HFFc6 (cell line): ENCODE measurements at regions not wholly inside any gene's neighbourhood (a gene's known extent, or its start where the extent isn't known, plus 50 kb on each side); places are given as distances from the start of the nearest gene placed in this dataset.

Source experiments
- DNase-seq: peaks from one replicate; pipeline ENCODE4 v3.0.0-alpha.2; 2018
- H3K27ac Mint-ChIP-seq: 2 replicates; pipeline ENCODE4 v1.8.0; 2020; ENCODE audit warnings: mild to moderate bottlenecking, mixed read lengths
- H3K27me3 Mint-ChIP-seq: 2 replicates; pipeline ENCODE4 v1.8.0; 2021; ENCODE audit warnings: mild to moderate bottlenecking, moderate library complexity, mixed read lengths; ENCODE audit not compliant: insufficient read depth
- H3K36me3 Mint-ChIP-seq: 2 replicates; pipeline ENCODE4 v1.8.0; 2021; ENCODE audit warnings: low read depth, mixed read lengths
- H3K4me1 Mint-ChIP-seq: 2 replicates; pipeline ENCODE4 v1.8.0; 2020; ENCODE audit warnings: low read depth, mixed read lengths
- H3K4me3 Mint-ChIP-seq: 2 replicates; pipeline ENCODE4 v1.8.0; 2020; ENCODE audit warnings: mild to moderate bottlenecking, moderate library complexity, mixed read lengths
- H3K9me3 Mint-ChIP-seq: 2 replicates; pipeline ENCODE4 v1.8.0; 2020; ENCODE audit warnings: mild to moderate bottlenecking, mixed read lengths
- TF ChIP-seq, protein P1 (sequence below): fragments of 200-600 bp; sonication (generic); IDR thresholded peaks from 2 replicates; pipeline ENCODE4 v1.5.0; 2021; ENCODE audit warnings: antibody characterized with exemption, mild to moderate bottlenecking

- TF ChIP-seq, protein P1, sequence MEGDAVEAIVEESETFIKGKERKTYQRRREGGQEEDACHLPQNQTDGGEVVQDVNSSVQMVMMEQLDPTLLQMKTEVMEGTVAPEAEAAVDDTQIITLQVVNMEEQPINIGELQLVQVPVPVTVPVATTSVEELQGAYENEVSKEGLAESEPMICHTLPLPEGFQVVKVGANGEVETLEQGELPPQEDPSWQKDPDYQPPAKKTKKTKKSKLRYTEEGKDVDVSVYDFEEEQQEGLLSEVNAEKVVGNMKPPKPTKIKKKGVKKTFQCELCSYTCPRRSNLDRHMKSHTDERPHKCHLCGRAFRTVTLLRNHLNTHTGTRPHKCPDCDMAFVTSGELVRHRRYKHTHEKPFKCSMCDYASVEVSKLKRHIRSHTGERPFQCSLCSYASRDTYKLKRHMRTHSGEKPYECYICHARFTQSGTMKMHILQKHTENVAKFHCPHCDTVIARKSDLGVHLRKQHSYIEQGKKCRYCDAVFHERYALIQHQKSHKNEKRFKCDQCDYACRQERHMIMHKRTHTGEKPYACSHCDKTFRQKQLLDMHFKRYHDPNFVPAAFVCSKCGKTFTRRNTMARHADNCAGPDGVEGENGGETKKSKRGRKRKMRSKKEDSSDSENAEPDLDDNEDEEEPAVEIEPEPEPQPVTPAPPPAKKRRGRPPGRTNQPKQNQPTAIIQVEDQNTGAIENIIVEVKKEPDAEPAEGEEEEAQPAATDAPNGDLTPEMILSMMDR, result no peak
- Mint-ChIP-seq H3K9me3 (no peaks in the 10 kb centered on the region; the same call in 1 of the 2 replicates), H3K4me3 (no peak overlapping the region), H3K27ac (no peak overlapping the region), H3K27me3 (peaks cover 14% of the 10 kb centered on the region), H3K4me1 (no peaks in the 10 kb centered on the region), H3K36me3 (no peaks in the 10 kb centered on the region)
- DNase-seq, result no peak
Observed at GRCh38 chr15:47289656-47290055, 427.6 kb upstream of the SEMA6D start.

GRCh38 chr15:47291767-47292166 is 425.5 kb upstream of the SEMA6D start:
- no peaks in the 10 kb centered on the region for H3K36me3 Mint-ChIP-seq
- no peak overlapping the region for H3K27ac Mint-ChIP-seq
- no peak for DNase-seq
- H3K27me3 Mint-ChIP-seq, result peaks cover 10% of the 10 kb centered on the region
- H3K4me3 Mint-ChIP-seq, result no peak overlapping the region
- H3K9me3 Mint-ChIP-seq, result no peaks in the 10 kb centered on the region; the same call in 1 of the 2 replicates
- H3K4me1 Mint-ChIP-seq, result peaks cover 2% of the 10 kb centered on the region; the same call in 1 of the 2 replicates
- TF ChIP-seq, protein P1, result no peak

GRCh38 chr15:47292638-47293190 is 424.6 kb upstream of the SEMA6D start:
- TF ChIP-seq, protein P1, result no peak
- H3K36me3 Mint-ChIP-seq, result no peaks in the 10 kb centered on the region
- H3K4me3 Mint-ChIP-seq, result no peak overlapping the region
- H3K27me3 Mint-ChIP-seq, result peaks cover 9% of the 10 kb centered on the region
- peaks cover 9% of the 10 kb centered on the region; the same call in 1 of the 2 replicates for H3K4me1 Mint-ChIP-seq
- no peak overlapping the region for H3K27ac Mint-ChIP-seq
- no peak for DNase-seq
- H3K9me3 Mint-ChIP-seq, result no peaks in the 10 kb centered on the region; the same call in 1 of the 2 replicates

GRCh38 chr15:47293466-47294162 is 423.7 kb upstream of the SEMA6D start:
- DNase-seq, result peak; percentile 75
- peaks cover 6% of the 10 kb centered on the region; the same call in 1 of the 2 replicates for H3K27me3 Mint-ChIP-seq
- TF ChIP-seq, protein P1, result no peak
- H3K4me1 Mint-ChIP-seq, result peaks cover 9% of the 10 kb centered on the region; the same call in 1 of the 2 replicates
- no peaks in the 10 kb centered on the region for H3K36me3 Mint-ChIP-seq
- H3K27ac Mint-ChIP-seq, result no peak overlapping the region
- no peak overlapping the region for H3K4me3 Mint-ChIP-seq
- H3K9me3 Mint-ChIP-seq, result no peaks in the 10 kb centered on the region; the same call in 1 of the 2 replicates

DNA sequence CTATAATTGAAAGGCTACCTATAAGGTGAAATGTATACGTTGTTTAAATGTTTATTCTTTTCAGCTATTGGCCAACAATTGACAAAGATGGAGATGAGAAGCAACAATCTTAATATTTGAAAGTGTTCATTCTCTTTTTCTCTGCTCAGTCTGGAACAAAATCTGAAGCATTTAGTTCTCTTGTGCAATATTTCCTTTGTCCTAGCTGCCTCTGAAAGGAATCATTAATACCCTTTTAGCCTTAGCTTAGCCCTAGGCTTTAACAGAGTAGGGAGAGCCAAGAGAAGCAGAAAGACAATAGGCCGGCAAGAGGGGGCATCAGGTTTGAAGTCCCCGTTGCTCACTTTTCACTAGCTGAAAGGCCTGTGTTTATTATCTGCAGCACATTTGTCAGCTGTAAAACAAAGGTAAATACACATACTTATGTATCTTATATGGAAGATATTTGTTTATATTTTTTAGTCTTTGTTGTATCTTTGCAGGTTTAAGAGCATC is 422.5 kb upstream of the SEMA6D start:
- peaks cover 9% of the 10 kb centered on the region for H3K27me3 Mint-ChIP-seq
- TF ChIP-seq, protein P1, result no peak
- H3K4me3 Mint-ChIP-seq, result no peak overlapping the region
- H3K4me1 Mint-ChIP-seq, result peaks cover 9% of the 10 kb centered on the region; the same call in 1 of the 2 replicates
- H3K9me3 Mint-ChIP-seq, result no peaks in the 10 kb centered on the region
- H3K36me3 Mint-ChIP-seq, result no peaks in the 10 kb centered on the region
- H3K27ac Mint-ChIP-seq, result no peak overlapping the region
- no peak for DNase-seq
